GM08714 (cell line): ENCODE measurements at regions not wholly inside any gene's neighbourhood (a gene's known extent, or its start where the extent isn't known, plus 50 kb on each side); places are given as distances from the start of the nearest gene placed in this dataset.
"Not testable (repeated sequence)": the region's sequence is repeated elsewhere in the genome, so short reads cannot be mapped to it uniquely, and the experiment has no call there.

Experiments
- H3K4me3 ChIP-seq: fragments of 200-500 bp; sonication (Bioruptor generic); 2 replicates; pipeline ENCODE4 v1.5.1; 2014; ENCODE audit warnings: mild to moderate bottlenecking, low read length, inconsistent platforms
- ZNF274 ChIP-seq: IDR thresholded peaks from 2 replicates; pipeline ENCODE4 v1.6.1; 2012; ENCODE audit warnings: mild to moderate bottlenecking, low read depth, low read length

GRCh38 chr14:21768875-21769257, 95.2 kb upstream of the OR4E1 start:
- TF ChIP-seq ZNF274, result no peak
- no peak overlapping the region for H3K4me3 ChIP-seq

DNA sequence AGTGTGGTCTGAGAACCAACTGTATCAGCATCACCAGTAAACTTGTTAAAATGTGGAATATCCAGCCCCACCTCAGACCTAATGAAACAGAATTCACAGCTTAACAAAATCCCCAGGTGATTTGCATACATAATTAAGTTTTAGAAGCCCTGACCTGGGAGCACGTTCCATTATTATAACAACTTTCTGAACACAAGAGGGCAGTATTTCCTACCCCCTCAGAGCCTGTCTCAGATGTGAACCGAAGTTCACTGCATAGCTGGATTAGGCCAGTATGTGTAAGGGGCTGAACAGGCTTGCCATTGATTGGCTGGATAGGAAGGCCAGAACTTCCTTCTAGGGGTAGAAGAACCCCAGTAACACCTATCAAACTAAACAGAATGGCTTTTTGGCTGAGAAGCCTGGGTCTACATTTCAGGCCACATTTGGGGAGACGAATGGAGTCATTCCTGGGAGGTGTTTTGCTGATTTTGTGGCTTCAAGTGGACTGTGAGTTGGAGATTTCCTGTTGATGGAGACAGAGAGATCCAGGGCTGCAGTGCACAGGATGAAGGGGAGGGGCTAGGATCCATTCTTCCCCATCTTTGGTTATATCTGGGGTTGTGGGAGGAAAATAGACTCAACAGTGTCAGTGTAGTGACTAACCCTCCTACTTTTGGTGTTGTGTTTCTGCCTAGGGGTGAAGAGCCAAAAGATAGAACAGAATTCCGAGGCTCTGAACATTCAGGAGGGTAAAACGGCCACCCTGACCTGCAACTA, 94.7 kb upstream of the OR4E1 start:
- no peak for TF ChIP-seq ZNF274

DNA sequence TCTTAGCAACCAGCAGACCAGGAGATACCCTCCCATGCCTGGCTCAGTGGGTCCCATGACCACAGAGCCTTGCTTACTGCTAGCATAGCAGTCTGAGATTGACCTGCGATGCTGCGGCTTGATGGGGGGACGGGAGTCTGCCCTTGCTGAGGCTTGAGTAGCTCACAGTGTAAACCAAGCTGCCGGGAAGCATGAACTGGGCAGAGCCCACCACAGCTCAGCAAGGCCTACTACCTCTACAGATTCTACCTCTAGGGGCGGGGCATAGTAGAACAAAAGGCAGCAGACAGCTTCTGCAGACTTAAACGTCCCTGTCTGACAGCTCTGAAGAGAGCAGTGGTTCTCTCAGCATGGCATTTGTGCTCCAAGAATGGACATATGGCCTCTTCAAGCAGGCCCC, 86.7 kb upstream of the OR4E1 start:
- not testable (repeated sequence) for H3K4me3 ChIP-seq

More for the DNA sequence above, 94.7 kb upstream of the OR4E1 start:
- H3K4me3 ChIP-seq, result no peak overlapping the region

GRCh38 chr14:21749306-21749868, 75.8 kb upstream of the OR4E1 start:
- TF ChIP-seq ZNF274, result no peak

GRCh38 chr14:21748869-21749303, 75.3 kb upstream of the OR4E1 start:
- no peak for TF ChIP-seq ZNF274
- no peak overlapping the region for H3K4me3 ChIP-seq

More at GRCh38 chr14:21749306-21749868, 75.8 kb upstream of the OR4E1 start:
- H3K4me3 ChIP-seq, result no peak overlapping the region

DNA sequence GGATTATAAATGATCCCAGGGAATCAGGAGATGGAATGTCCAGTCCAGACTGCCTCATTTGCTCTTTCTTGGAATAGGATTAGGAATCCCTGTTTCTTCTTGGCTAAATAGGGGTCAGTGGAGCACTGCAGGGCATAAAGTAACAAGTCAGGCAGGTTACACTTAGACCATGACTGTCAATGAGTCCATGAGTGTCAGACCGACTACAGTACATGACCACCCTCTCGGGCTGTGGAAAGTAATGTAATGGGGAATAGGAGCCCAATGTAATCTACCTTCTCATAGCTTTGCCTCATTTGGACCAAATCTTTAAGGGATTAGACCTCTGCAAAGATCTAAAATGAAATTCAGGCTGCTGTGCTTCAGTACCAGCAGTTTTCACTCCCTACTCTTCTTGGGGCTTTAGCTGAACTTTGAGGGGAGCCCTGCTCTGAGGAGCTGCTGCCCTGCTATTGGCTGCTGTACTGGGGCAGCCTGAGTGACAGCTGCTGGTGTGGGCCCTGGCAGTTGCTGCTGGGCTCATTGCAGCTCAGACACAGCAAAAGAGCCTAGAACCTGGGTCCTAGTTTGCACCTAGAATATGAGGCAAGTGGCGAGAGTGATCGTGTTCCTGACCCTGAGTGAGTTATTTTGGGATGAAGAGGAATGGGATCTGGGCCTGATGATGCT, 62.2 kb upstream of the OR4E1 start:
- TF ChIP-seq ZNF274, result no peak
- no peak overlapping the region for H3K4me3 ChIP-seq

DNA sequence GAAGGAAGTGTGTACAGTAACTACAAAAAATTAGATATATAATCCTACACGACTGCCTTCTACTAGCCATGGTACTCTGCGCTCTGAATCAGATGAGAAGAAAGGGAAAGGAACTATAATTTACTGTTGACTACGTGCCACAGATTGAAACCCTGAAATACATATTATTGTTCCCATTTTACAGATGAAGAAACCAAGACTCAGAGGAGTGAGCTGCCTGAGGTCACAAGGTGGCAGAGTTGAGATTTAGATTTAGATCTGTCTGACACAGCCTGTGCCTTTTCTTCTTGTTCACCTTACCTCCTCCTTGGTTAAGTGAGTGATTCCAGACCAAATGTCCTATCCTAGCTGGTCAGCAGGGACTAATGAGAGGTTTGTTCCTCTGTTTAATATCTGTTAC, 61.6 kb upstream of the OR4E1 start:
- no peak overlapping the region for H3K4me3 ChIP-seq
- no peak for TF ChIP-seq ZNF274

DNA sequence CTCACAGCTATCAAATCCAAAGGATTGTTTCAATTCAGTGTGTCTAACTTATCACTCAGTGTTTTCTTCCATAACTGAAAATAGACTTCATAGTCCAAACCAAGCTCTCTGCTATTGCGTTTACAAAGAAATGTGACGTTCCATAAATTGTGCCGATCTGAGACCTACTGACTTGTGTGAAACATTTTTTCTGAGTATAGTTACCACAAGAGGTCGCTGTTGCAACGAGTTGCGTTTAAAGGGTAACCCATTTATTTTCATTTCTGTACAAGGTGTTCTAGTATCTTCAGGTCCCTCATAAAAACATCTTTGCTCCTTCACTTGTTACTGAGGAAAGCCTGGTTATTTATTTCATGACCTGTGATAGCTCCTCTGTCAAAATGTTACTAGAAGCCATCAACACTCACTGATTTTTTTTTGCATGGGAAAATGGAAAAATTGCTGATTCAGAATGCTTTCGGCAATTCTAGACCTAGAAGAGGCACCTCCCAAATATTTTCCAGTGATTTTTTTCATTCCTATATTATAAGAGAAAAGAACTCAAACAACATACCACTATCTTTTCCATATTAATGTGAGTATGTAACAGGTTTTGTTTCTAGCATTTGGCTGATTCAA, 60.9 kb upstream of the OR4E1 start:
- no peak overlapping the region for H3K4me3 ChIP-seq
- TF ChIP-seq ZNF274, result no peak

GRCh38 chr14:21729703-21730233, 56.1 kb upstream of the OR4E1 start:
- no peak overlapping the region for H3K4me3 ChIP-seq
- no peak for TF ChIP-seq ZNF274

- H3K4me3 ChIP-seq, result no peak overlapping the region
- TF ChIP-seq ZNF274, result no peak
These were observed 51.6 kb upstream of the OR4E1 start for GRCh38 chr14:21725250-21725649.

DNA sequence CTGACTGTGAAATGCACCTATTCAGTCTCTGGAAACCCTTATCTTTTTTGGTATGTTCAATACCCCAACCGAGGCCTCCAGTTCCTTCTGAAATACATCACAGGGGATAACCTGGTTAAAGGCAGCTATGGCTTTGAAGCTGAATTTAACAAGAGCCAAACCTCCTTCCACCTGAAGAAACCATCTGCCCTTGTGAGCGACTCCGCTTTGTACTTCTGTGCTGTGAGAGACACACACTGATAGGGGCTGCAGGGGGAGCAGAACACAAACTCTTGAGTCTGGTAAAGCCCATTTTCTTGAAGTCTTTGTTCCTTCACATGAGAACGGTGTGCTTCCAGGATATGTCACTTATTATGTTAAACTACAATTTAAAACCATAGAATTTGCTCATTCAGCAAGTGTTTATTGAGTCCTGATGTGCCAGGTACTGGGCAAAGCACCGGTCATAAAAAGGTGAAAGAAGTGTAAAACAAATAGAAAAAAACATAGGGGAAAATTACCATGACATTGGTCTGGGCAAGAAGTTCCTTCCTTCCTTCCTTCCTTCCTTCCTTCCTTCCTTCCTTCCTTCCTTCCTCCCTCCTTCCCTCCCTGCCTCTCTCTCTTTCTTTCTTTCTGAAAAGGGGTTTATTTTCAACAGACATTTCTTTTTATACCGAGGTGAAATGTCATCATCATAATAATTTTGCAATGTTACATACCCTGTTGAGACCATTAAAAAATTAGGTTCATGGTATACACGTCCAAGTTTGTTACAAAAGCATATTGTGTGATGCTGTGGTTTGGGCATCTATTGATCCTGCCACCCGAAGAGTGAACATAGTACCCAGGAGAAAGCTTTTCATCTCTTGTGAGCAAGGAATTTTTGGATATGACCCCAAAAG, 50.7 kb upstream of the OR4E1 start:
- no peak for TF ChIP-seq ZNF274

GRCh38 chr14:21723431-21724045, 49.9 kb upstream of the OR4E1 start:
- H3K4me3 ChIP-seq, result no peak overlapping the region
- TF ChIP-seq ZNF274, result no peak

More for the DNA sequence above, 50.7 kb upstream of the OR4E1 start:
- no peak overlapping the region for H3K4me3 ChIP-seq
